Caco-2 (cell line): ENCODE measurements at regions not wholly inside any gene's neighbourhood (a gene's known extent, or its start where the extent isn't known, plus 50 kb on each side); places are given as distances from the start of the nearest gene placed in this dataset.

ENCODE experiments used
- BruUV-seq: library from RNA; stranded (reverse); fragments of 400-500 nt; replicated peaks from 2 replicates; lab custom pipeline; 2021; lab: Mats Ljungman, UMichigan
- CTCF ChIA-PET: fragments of 300-600 bp; sonication (Branson Sonifier 250); formaldehyde crosslinking; loops from one replicate; lab custom pipeline; 2022; ENCODE audit warnings: antibody characterized with exemption; lab: Charles Lee
- POLR2A ChIA-PET: fragments of 300-600 bp; sonication (Branson Sonifier 250); formaldehyde crosslinking; loops from one replicate; lab custom pipeline; 2022; ENCODE audit warnings: antibody characterized with exemption; lab: Charles Lee
- DNase-seq, 2 experiments: peaks; one replicate each; pipeline versions ENCODE4 v3.0.0 to v3.0.0-alpha.2; 2020 to 2022
- H3K27me3 ChIP-seq: replicated peaks from 2 replicates; pipeline ENCODE4 v1.6.0; 2011; ENCODE audit warnings: low read length; ENCODE audit not compliant: control insufficient read depth, insufficient read depth
- H3K36me3 ChIP-seq: 2 replicates; pipeline ENCODE4 v1.5.1; 2011; ENCODE audit warnings: low read length; ENCODE audit not compliant: control insufficient read depth, insufficient read depth
- H3K4me1 ChIP-seq: fragments of 250-450 bp; sonication (Bioruptor Pico); 2 replicates; pipeline ENCODE4 v1.5.1; 2020; ENCODE audit warnings: mild to moderate bottlenecking
- H3K4me3 ChIP-seq: 2 replicates; pipeline ENCODE4 v1.5.1; 2011; ENCODE audit warnings: low read depth, mild to moderate bottlenecking, control low read depth, low read length
- H3K9me3 ChIP-seq: fragments of 250-450 bp; sonication (Bioruptor Pico); 2 replicates; pipeline ENCODE4 v1.5.1; 2020; ENCODE audit warnings: mild to moderate bottlenecking, moderate library complexity
- H3K27ac Mint-ChIP-seq: one replicate; pipeline ENCODE4 v1.8.0; 2022; ENCODE audit warnings: mixed read lengths; ENCODE audit not compliant: unreplicated experiment
- H3K27me3 Mint-ChIP-seq: one replicate; pipeline ENCODE4 v1.8.0; 2022; ENCODE audit warnings: mixed read lengths; ENCODE audit not compliant: insufficient read depth, unreplicated experiment
- H3K36me3 Mint-ChIP-seq: one replicate; pipeline ENCODE4 v1.8.0; 2022; ENCODE audit warnings: mild to moderate bottlenecking, mixed read lengths; ENCODE audit not compliant: insufficient read depth, unreplicated experiment
- H3K4me1 Mint-ChIP-seq: one replicate; pipeline ENCODE4 v1.8.0; 2022; ENCODE audit warnings: low read depth, mixed read lengths; ENCODE audit not compliant: unreplicated experiment
- H3K4me3 Mint-ChIP-seq: one replicate; pipeline ENCODE4 v1.8.0; 2022; ENCODE audit warnings: mild to moderate bottlenecking, moderate library complexity, mixed read lengths; ENCODE audit not compliant: unreplicated experiment
- H3K9me3 Mint-ChIP-seq: one replicate; pipeline ENCODE4 v1.8.0; 2022; ENCODE audit warnings: mixed read lengths; ENCODE audit not compliant: unreplicated experiment
- intact Hi-C: fragments of 100-400 bp; cut with micrococcal nuclease; formaldehyde crosslinking; loops from one replicate; pipeline ENCODE4 v1.10.0; 2022; ENCODE audit not compliant: unreplicated experiment
- TF ChIP-seq, protein P1 (sequence below), 2 experiments: fragments of 200-600 bp in 1 of 2; IDR thresholded peaks; 1 replicate in 1 of 2; 2 replicates in 1 of 2; pipeline versions ENCODE4 v1.5.1 to v1.8.0; 2011 to 2022; ENCODE audit warnings: antibody characterized with exemption in 1 of 2, control low read depth in 1 of 2, inconsistent platforms in 1 of 2, low read depth in 1 of 2, low read length in 1 of 2, mild to moderate bottlenecking in 1 of 2, moderate library complexity in 1 of 2; ENCODE audit not compliant: insufficient read depth in 1 of 2, severe bottlenecking in 1 of 2, unreplicated experiment in 1 of 2

DNA sequence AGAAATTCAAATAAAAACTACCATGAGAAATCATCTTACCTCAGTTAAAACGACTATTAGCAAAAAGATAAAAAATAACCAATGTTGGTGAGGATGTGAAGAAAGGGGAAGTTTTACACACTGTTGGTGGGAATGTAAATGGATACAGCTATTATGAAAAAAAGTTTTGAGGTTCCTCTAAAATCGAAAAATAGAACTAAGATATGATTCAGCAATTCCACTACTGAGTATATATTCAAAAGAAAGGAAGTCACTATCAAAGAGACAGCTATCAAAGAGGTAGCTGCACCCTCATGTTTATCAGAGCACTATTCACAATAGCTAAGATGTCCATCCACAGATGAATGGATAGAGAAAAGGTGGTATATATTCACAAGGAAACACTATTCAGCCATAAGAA is 1888.4 kb downstream of the MAT2B start:
- Mint-ChIP-seq H3K27ac (no peak overlapping the region), H3K4me1 (no peaks in the 10 kb centered on the region), H3K36me3 (no peaks in the 10 kb centered on the region), H3K27me3 (peaks cover 2% of the 10 kb centered on the region), H3K9me3 (no peaks in the 10 kb centered on the region), H3K4me3 (no peak overlapping the region)
- Histone ChIP-seq H3K36me3 (no peaks in the 10 kb centered on the region), H3K4me3 (no peak overlapping the region), H3K27me3 (no peaks in the 10 kb centered on the region), H3K4me1 (no peaks in the 10 kb centered on the region), H3K9me3 (no peaks in the 10 kb centered on the region)
- DNase-seq = no peak
- intact Hi-C loops = no loop called here
- ChIA-PET CTCF (no interaction called here), POLR2A (no interaction called here)
- TF ChIP-seq, protein P1, sequence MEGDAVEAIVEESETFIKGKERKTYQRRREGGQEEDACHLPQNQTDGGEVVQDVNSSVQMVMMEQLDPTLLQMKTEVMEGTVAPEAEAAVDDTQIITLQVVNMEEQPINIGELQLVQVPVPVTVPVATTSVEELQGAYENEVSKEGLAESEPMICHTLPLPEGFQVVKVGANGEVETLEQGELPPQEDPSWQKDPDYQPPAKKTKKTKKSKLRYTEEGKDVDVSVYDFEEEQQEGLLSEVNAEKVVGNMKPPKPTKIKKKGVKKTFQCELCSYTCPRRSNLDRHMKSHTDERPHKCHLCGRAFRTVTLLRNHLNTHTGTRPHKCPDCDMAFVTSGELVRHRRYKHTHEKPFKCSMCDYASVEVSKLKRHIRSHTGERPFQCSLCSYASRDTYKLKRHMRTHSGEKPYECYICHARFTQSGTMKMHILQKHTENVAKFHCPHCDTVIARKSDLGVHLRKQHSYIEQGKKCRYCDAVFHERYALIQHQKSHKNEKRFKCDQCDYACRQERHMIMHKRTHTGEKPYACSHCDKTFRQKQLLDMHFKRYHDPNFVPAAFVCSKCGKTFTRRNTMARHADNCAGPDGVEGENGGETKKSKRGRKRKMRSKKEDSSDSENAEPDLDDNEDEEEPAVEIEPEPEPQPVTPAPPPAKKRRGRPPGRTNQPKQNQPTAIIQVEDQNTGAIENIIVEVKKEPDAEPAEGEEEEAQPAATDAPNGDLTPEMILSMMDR (IDR thresholded peaks at IDR 0.05; ENCODE audit: insufficient read depth in 1 of 2, low read depth in 1 of 2, low read length in 1 of 2, severe bottlenecking in 1 of 2, unreplicated experiment in 1 of 2) = no peak
- no TSS peak for BruUV-seq

DNA sequence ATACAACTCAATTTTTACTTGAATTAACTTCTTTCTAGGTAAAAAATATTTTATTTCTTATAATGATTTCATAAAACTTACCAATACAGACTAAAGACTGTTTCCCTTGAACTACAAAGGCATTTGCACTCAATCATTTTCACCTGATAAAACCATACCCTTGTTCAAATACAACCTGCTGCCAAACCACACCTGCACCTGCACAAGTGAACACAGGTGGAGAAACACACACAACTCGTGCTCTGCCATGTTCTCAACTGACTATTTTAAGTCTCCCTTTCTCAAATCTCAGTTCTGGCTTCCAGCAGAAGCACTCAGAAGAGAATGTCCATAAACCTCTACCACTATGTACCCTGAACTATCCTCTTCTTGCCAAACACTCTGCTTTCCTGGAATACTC is 1892.1 kb downstream of the MAT2B start:
- ChIA-PET POLR2A (no interaction called here), CTCF (no interaction called here)
- H3K27ac Mint-ChIP-seq = no peak overlapping the region
- no peak for DNase-seq
- H3K9me3 ChIP-seq = no peaks in the 10 kb centered on the region
- intact Hi-C loops = no loop called here
- H3K9me3 Mint-ChIP-seq = no peaks in the 10 kb centered on the region
- H3K4me1 ChIP-seq = no peaks in the 10 kb centered on the region; the same call in 1 of the 2 replicates
- H3K4me3 Mint-ChIP-seq = no peak overlapping the region
- H3K4me1 Mint-ChIP-seq = no peaks in the 10 kb centered on the region
- peaks cover 3% of the 10 kb centered on the region for H3K27me3 Mint-ChIP-seq
- H3K4me3 ChIP-seq = no peak overlapping the region
- H3K36me3 ChIP-seq = no peaks in the 10 kb centered on the region
- no peaks in the 10 kb centered on the region for H3K27me3 ChIP-seq
- H3K36me3 Mint-ChIP-seq = no peaks in the 10 kb centered on the region
- BruUV-seq = no TSS peak
- TF ChIP-seq, protein P1 (IDR thresholded peaks at IDR 0.05; ENCODE audit: insufficient read depth in 1 of 2, low read depth in 1 of 2, low read length in 1 of 2, severe bottlenecking in 1 of 2, unreplicated experiment in 1 of 2) = no peak

DNA sequence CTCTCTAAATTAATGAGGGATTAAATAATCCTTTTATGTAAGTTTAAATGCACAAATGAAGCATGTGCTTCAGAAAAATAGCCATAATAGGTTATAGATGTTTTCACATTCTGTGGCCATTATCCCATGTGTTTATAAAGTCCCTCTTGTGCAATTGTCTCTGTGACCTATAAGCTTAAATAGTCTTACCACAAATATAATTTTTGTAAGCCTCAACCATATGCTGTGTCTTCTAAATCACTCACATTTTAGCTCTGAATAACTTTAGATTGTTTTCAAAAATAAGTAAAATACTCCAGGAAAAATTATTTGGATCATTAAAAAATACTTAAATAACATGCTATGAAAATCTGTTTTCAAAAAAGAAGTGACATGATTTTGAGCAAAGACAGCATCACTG is 1894.7 kb downstream of the MAT2B start:
- no peaks in the 10 kb centered on the region for H3K4me1 Mint-ChIP-seq
- H3K27ac Mint-ChIP-seq = no peak overlapping the region
- TF ChIP-seq, protein P1 (IDR thresholded peaks at IDR 0.05; ENCODE audit: insufficient read depth in 1 of 2, low read depth in 1 of 2, low read length in 1 of 2, severe bottlenecking in 1 of 2, unreplicated experiment in 1 of 2) = no peak
- H3K36me3 ChIP-seq = no peaks in the 10 kb centered on the region
- no peak for DNase-seq
- no peaks in the 10 kb centered on the region for H3K9me3 Mint-ChIP-seq
- no peaks in the 10 kb centered on the region; the same call in 1 of the 2 replicates for H3K4me1 ChIP-seq
- no peaks in the 10 kb centered on the region; the same call in 1 of the 2 replicates for H3K9me3 ChIP-seq
- ChIA-PET CTCF (no interaction called here), POLR2A (no interaction called here)
- peaks cover 3% of the 10 kb centered on the region for H3K27me3 Mint-ChIP-seq
- no peak overlapping the region for H3K4me3 ChIP-seq
- intact Hi-C loops = no loop called here
- H3K36me3 Mint-ChIP-seq = no peaks in the 10 kb centered on the region
- H3K27me3 ChIP-seq = no peaks in the 10 kb centered on the region
- no peak overlapping the region for H3K4me3 Mint-ChIP-seq
- no TSS peak for BruUV-seq
